CD4-positive, alpha-beta T cell treated with Interferon alpha-2 for 1 hour (primary cell): ENCODE measurements at regions not wholly inside any gene's neighbourhood (a gene's known extent, or its start where the extent isn't known, plus 50 kb on each side); places are given as distances from the start of the nearest gene placed in this dataset.

Experiments used
- DNase-seq, 2 donors: peaks; one replicate each; pipeline ENCODE4 v3.0.0-alpha.2; 2020 to 2022

- no peak for DNase-seq
Measured at GRCh38 chr6:66865771-66866170, 1158.7 kb upstream of the EYS start.

- DNase-seq: no peak
Measured at GRCh38 chr6:66861007-66861541, 1154.0 kb upstream of the EYS start.

DNA sequence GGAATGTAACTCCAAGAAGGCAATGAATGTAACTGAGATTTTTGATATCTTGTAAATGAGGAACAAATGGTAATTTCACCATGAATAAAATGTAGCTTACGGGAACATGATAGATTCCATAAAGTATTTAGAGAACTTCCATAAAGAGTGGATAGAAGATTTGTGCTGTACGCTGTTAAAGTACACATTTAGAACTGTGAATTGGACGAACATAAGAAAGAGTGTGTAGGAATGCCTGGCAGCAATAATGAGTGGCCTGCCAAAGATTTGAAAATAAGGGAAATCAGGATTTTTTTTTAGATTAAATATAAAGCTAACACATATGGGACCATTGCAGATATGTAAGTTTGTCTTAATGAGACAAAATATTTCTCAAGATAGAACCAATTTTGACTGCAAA, 1153.3 kb upstream of the EYS start:
- DNase-seq: no peak

DNA sequence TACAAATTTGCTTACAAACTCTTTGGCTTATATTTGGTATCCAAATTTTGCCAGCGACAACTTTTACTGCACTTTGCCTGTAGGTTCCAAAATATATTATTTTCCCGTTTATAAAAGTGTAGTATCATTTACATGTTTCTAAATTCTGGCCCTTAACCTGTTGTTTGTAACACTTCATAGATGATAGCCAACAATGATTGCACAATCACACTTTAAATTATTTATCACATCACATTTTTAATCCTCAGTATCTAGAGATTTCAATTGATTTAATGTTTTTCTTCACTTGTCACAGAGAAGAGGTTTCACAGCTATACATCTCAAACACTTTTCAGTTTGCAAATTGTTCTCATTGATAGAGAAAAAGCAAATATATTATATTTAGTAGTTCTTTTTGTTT, 1151.2 kb upstream of the EYS start:
- no peak for DNase-seq

DNA sequence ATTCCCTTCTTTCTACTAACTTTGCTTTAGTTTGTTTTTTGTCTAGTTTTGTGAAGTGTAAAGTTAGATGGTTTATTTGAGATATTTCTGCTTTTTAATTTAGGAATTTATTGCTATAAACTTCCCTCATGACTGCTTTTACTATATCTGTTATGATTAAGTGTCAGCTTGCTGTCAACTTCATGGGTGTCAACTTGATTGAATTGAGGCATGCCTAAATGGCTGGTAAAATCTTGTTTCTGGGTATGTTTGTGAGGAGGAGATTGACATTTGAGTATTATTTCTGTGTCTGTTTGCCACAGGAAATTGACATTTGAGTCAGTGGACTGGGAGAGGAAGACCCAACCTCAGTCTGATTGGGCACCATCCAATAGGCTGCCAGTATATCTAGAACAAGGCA, 1147.0 kb upstream of the EYS start:
- no peak for DNase-seq

DNA sequence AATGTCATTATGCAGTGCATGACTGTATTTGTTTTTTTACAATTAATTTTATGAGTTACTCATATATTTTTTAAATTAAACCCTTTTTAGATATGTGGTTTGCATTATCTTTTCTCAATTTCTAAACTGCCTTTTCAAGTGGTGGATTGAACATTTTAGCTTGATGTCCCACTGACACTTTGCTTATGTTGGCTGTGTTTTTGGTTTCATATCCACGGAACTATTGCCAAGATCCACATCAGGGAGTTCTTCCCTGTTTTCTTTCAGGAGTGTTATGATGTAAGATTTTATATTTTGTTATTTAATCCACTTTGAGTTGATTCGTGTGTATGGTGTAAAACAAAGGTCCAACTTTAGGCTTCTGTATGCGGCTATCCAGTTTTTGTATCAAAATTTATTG, 1144.9 kb upstream of the EYS start:
- no peak for DNase-seq

- no peak for DNase-seq
Measured at GRCh38 chr6:66849843-66850242, 1142.8 kb upstream of the EYS start.

- DNase-seq: no peak
Measured at GRCh38 chr6:66848244-66848953, 1141.4 kb upstream of the EYS start.

DNA sequence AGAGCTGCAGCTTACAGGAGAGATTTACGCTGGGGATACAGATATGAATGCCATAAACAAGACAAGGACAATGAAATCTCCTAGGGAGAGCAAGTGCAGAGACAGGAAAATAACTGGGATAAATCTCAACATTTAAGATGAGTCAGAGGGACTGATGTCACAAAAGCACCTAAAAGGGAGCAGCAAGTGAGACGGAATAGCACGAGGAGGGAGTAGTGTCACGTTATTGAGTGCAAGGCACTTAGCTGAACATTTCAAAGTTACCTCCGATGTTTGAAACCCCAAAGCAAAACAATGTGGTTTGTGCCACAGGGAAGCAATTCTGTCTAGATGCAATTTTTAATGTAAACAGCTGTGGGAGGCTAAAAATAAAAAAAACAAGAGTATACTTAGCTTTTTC, 1131.7 kb upstream of the EYS start:
- DNase-seq: no peak

DNA sequence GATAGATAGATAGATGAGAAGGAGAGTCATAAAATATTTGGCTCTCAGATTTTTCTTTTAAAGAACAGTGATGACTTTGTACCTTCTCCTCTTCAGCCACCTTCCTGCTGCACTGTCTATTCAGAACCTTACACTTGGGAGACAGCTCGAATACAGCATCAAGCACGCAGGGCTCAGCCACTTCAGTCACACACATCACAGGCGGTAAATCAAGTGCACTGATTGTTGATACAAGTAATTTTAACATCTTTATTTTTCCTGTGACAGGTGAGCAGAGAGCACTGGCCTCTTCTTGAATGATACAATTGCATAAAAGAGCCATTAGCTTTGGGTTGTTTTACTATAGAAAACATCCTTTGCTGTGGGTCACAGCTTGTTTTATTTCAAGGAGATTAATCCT, 1118.5 kb upstream of the EYS start:
- no peak for DNase-seq

GRCh38 chr6:66814156-66814555, 1107.1 kb upstream of the EYS start:
- DNase-seq: no peak

DNA sequence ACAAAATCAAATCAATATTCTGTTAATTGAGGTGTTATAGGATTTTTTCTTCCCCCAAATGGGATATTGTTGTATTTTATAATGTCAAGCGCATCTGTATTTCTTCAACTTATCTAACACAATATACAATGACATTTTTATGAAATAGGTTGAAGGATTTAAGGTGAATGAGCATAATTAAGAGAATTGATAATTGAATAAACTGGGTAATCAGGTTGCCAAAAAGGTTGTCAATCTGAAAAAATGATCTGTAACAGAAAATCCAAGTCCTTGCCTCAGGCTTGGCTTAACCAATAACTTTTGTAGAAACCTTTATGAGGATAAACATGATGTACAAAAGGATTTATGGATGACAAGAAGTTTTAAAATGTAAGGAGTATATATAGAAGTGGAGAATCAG, 1101.7 kb upstream of the EYS start:
- DNase-seq: no peak

DNA sequence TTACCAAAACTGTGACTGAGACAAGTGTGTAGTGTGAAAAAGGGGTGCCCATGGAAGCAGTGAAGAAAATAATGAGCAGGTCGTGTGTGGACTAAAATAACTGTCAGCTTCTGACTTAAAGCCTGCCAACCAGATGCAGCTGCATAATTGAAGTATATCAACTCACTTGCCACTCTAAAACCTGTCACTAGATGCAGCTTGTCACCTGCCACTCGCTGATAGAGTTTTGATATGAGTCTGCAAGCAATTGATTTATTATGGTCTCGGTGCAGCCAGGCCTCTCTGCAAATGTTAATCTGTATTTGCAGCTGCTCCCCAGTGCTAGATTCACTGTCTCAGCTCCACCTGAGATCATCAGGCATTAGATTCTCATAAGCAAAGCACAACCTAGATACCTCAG, 1090.0 kb upstream of the EYS start:
- DNase-seq: no peak

GRCh38 chr6:66788579-66788978, 1081.6 kb upstream of the EYS start:
- DNase-seq: no peak

- DNase-seq: no peak
Measured at GRCh38 chr6:66772800-66773199, 1065.8 kb upstream of the EYS start.

GRCh38 chr6:66771626-66772025, 1064.6 kb upstream of the EYS start:
- DNase-seq: no peak

DNA sequence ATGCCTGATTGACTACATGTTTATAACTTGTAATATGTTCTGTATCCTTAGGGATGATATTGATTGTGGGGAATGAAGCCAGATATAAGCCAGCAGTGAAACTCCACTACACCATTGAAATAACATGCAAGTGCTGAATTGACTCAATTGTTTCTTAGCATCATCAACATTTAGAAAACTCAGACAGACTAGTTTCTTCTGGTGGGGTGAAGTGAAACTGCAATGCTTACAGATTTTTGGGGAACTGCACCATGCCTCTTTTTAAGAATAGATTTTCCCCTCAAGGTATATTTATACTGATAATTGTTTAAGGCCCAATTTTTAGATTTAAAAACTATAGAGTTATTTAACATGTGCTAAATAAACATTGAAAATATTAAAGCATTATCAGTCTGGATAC, 1044.6 kb upstream of the EYS start:
- no peak for DNase-seq

- DNase-seq: no peak
Measured at GRCh38 chr6:66740346-66740745, 1033.3 kb upstream of the EYS start.

DNA sequence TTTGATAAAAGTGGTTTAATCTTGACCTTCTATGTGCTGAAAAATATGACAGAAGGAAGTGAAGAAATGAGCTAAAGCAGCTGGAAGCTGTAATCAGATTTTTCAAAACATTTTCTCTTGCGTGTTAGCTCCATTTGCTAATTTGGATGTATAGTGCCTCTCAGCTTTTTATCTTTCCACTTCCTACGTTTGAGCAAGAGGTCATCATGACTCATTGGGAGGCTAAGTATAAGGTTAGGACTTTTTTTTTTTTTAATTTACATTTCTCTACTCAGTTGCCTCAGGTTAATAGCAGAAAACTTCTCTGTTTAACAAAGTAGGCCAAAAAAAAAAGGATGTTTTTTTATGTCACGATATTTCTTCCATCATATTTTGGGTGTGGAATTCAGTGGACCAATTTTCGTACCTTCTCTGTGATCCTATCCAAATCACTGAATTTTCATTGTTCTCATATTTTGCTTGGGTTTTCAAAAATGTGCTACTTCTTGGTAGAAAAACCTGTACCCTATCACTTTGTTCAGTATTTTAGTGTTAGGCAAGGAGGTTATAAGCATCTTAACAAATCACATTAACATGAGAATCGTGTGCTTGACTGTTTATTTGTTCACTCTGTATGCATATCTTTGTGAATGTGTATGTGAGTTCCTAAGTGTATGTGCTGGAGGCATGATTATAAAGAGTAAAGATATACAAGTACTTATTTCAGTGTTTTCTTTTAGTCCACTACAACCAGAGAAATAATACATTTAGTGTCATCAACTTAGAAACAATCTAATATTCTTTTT, 1028.3 kb upstream of the EYS start:
- DNase-seq: no peak

DNA sequence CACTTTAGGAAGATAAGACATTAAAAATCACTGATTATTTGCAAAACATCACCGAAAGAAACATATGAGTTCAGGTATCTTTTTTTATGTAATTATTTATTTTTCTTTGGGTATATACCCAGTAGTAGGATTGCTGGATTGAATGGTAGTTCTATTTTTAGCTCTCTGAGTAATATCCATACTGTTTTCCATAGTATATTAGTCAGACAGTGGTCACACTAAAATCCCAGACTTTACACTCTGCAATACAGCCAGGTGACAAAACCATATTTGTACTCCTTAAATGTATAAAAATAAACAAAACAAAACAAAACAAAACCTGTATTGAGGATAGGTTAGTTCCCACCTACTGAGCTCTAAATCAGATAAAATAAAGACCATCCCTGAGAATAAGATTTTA, 1024.3 kb upstream of the EYS start:
- no peak for DNase-seq

DNA sequence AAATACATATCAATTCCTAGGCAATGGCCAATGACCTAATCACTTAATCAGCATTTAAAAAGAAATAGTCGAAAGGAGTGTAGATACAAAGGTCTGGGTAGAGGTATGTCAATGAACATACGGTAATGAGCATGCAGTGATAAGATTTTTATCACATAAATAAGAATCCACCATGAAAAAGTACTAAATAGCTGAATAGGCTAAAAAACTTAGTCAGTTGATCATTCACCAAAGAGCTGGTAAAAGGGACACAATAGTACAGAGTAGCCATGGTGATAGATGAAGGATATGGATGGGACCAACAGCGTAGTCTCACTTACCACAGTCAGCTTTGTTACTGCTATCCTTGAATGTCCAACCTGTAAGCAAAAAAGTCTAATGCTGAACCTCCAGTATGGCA, 1018.6 kb upstream of the EYS start:
- no peak for DNase-seq

- no peak for DNase-seq
Measured at GRCh38 chr6:66717801-66718200, 1010.8 kb upstream of the EYS start.

DNA sequence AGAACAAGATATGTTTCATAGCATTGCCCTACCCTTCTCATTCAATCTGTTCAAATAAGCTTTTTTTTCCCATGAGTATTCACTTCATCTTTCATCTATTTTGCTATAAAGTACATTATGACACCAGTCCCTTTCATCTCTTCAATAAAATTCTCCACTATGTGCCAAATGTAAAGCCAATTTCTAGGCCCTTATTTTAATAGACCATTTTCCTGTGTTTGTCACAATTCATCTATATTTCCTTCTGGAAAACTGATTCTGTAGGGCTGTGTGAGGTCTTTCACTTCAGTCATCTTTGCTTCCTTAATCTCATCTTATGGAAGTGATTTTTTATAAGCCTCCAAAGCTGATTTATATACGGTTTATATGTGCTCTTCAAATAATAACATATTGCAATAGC, 992.4 kb upstream of the EYS start:
- DNase-seq: no peak

DNA sequence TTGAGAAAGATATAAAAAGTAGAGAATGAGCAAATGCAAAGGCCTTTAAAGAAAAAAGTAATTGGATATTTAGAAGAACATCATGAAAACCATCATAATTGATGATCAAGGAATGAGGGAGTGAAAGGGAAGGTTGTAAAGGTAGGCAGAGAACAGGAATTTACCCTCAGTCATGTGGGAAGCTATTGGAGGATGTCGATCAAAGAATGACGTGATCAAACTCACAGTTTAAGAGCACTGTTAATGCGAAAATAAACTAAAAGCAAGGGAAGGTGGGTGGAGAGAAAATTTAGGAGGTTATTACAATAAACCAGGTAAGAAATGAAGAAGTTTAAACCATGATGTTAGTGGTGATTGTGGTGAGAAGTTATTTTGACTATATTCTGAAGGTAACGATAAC, 982.6 kb upstream of the EYS start:
- DNase-seq: no peak
